Transverse colon (tissue), 4 donors: ENCODE measurements at regions not wholly inside any gene's neighbourhood (a gene's known extent, or its start where the extent isn't known, plus 50 kb on each side); places are given as distances from the start of the nearest gene placed in this dataset.

Experiments used
- EP300 ChIP-seq: sonication (generic); formaldehyde crosslinking; IDR thresholded peaks from one replicate; pipeline ENCODE4 v1.6.1; 2017; ENCODE audit warnings: antibody characterized with exemption, low read depth
- POLR2A ChIP-seq: fragments of 450-650 bp; IDR thresholded peaks from one replicate; pipeline ENCODE4 v1.6.1; 2016; ENCODE audit warnings: antibody characterized with exemption, mild to moderate bottlenecking, moderate library complexity
- POLR2AphosphoS5 ChIP-seq, 3 donors: sonication (generic); formaldehyde crosslinking; IDR thresholded peaks; one replicate each; pipeline ENCODE4 v1.6.1; 2016; ENCODE audit warnings: antibody characterized with exemption in 3 of 3
- TF ChIP-seq, protein P1 (sequence below), 5 experiments: fragments of 200-600 bp in 3 of 5; fragments of 450-650 bp in 2 of 5; sonication (generic) in 3 of 5; IDR thresholded peaks; 1 replicate in 2 of 5; 2 replicates in 3 of 5; pipeline ENCODE4 v1.5.1; 2016 to 2017; ENCODE audit warnings: antibody characterized with exemption in 5 of 5, inconsistent platforms in 3 of 5, mild to moderate bottlenecking in 2 of 5, moderate library complexity in 1 of 5

DNA sequence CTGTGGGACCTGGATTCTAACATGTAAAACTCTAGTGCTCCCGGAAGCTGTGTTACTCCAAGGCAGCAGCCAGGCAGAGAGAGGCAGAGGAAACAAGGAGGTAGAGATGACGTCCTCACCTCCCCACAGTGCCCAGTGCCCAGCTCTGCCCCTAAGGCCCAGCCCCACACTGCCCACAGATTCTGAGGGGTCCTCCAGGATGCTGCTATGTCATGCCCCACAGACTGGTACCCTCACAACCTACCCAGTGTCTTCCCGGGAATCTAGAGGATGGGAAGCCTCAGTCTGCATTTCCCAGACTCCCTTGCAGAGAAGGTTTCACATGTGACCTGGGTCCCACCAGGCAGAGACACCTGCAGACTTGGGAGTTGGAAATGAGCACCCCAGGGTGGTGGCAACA is 75.9 kb upstream of the PCSK6 start:
- TF ChIP-seq, protein P1, sequence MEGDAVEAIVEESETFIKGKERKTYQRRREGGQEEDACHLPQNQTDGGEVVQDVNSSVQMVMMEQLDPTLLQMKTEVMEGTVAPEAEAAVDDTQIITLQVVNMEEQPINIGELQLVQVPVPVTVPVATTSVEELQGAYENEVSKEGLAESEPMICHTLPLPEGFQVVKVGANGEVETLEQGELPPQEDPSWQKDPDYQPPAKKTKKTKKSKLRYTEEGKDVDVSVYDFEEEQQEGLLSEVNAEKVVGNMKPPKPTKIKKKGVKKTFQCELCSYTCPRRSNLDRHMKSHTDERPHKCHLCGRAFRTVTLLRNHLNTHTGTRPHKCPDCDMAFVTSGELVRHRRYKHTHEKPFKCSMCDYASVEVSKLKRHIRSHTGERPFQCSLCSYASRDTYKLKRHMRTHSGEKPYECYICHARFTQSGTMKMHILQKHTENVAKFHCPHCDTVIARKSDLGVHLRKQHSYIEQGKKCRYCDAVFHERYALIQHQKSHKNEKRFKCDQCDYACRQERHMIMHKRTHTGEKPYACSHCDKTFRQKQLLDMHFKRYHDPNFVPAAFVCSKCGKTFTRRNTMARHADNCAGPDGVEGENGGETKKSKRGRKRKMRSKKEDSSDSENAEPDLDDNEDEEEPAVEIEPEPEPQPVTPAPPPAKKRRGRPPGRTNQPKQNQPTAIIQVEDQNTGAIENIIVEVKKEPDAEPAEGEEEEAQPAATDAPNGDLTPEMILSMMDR (IDR thresholded peaks at IDR 0.05), result no peak
- no peak for TF ChIP-seq POLR2A
- no peak for TF ChIP-seq POLR2AphosphoS5 (IDR thresholded peaks at IDR 0.05)
- TF ChIP-seq EP300, result no peak
